ENCODE measurements at regions not wholly inside any gene's neighbourhood (a gene's known extent, or its start where the extent isn't known, plus 50 kb on each side); places are given as distances from the start of the nearest gene placed in this dataset.

- TF ChIP-seq CTCF (conservative IDR thresholded peaks at IDR 0.05; ENCODE audit: low read depth, low read length), result no peak
- TF ChIP-seq EZH2 (IDR thresholded peaks at IDR 0.05; ENCODE audit: borderline replicate concordance, low read depth, low read length, poor library complexity, severe bottlenecking), result no peak
Observed at GRCh38 chr17:33527290-33527689, 234.2 kb upstream of the ASIC2 start.
